Neuronal stem cell (in vitro differentiated cells): ENCODE measurements at regions not wholly inside any gene's neighbourhood (a gene's known extent, or its start where the extent isn't known, plus 50 kb on each side); places are given as distances from the start of the nearest gene placed in this dataset.

Experiments
- DNase-seq: peaks from one replicate; pipeline ENCODE4 v3.0.0-alpha.2; 2013; ENCODE audit warnings: low spot score
- H2AFZ ChIP-seq: one replicate; pipeline ENCODE4 v1.6.1; 2013; ENCODE audit warnings: mild to moderate bottlenecking, low read length, inconsistent platforms
- H2AK5ac ChIP-seq: 2 replicates; pipeline ENCODE4 v1.6.1; 2013; ENCODE audit warnings: low read depth, mild to moderate bottlenecking, inconsistent platforms, low read length, moderate library complexity, mixed read lengths
- H2BK120ac ChIP-seq: 2 replicates; pipeline ENCODE4 v1.6.1; 2013; ENCODE audit warnings: low read depth, mild to moderate bottlenecking, inconsistent platforms, low read length, moderate library complexity, mixed read lengths
- H2BK12ac ChIP-seq: one replicate; pipeline ENCODE4 v1.6.1; 2013; ENCODE audit warnings: low read length, inconsistent platforms
- H2BK15ac ChIP-seq: 2 replicates; pipeline ENCODE4 v1.6.1; 2013; ENCODE audit warnings: mild to moderate bottlenecking, low read length, inconsistent platforms, mixed read lengths
- H2BK5ac ChIP-seq: one replicate; pipeline ENCODE4 v1.6.1; 2013; ENCODE audit warnings: inconsistent platforms, mild to moderate bottlenecking, low read length, moderate library complexity
- H3K14ac ChIP-seq: one replicate; pipeline ENCODE4 v1.6.1; 2013; ENCODE audit warnings: low read length, inconsistent platforms
- H3K18ac ChIP-seq: 2 replicates; pipeline ENCODE4 v1.6.1; 2013; ENCODE audit warnings: low read length, inconsistent platforms
- H3K23ac ChIP-seq: 2 replicates; pipeline ENCODE4 v1.6.1; 2013; ENCODE audit warnings: low read depth, mild to moderate bottlenecking, mixed read lengths, low read length, inconsistent platforms; ENCODE audit not compliant: poor library complexity
- H3K27ac ChIP-seq: replicated peaks from 3 replicates; pipeline ENCODE4 v1.5.1; 2013; ENCODE audit warnings: low read length, inconsistent platforms
- H3K27me3 ChIP-seq, 3 experiments: 2 replicates each; pipeline ENCODE4 v1.6.1; 2013; ENCODE audit warnings: low read length in 3 of 3, mild to moderate bottlenecking in 2 of 3, inconsistent platforms in 1 of 3, low read depth in 1 of 3, mixed read lengths in 1 of 3, moderate library complexity in 1 of 3; ENCODE audit not compliant: control insufficient read depth in 3 of 3, insufficient read depth in 3 of 3
- H3K36me3 ChIP-seq, 2 donors: replicated peaks in 1 of 2; 2 replicates each; pipeline ENCODE4 v1.6.1; 2013; ENCODE audit warnings: low read length in 2 of 2; ENCODE audit not compliant: control insufficient read depth in 2 of 2, insufficient read depth in 2 of 2
- H3K4ac ChIP-seq: 2 replicates; pipeline ENCODE4 v1.6.1; 2013; ENCODE audit warnings: inconsistent platforms, mild to moderate bottlenecking, low read length, moderate library complexity
- H3K4me1 ChIP-seq, 2 donors: 1 replicate in 1 of 2; 2 replicates in 1 of 2; pipeline ENCODE4 v1.6.1; 2013; ENCODE audit warnings: low read length in 2 of 2, low read depth in 1 of 2; ENCODE audit not compliant: control insufficient read depth in 2 of 2, insufficient read depth in 1 of 2
- H3K4me2 ChIP-seq: one replicate; pipeline ENCODE4 v1.6.1; 2013; ENCODE audit warnings: mild to moderate bottlenecking, low read length, inconsistent platforms; ENCODE audit not compliant: insufficient read depth, poor library complexity, severe bottlenecking
- H3K4me3 ChIP-seq, 2 donors: 2 replicates each; pipeline ENCODE4 v1.5.1; 2013; ENCODE audit warnings: low read length in 2 of 2, mild to moderate bottlenecking in 2 of 2, inconsistent platforms in 1 of 2, moderate library complexity in 1 of 2
- H3K79me1 ChIP-seq: one replicate; pipeline ENCODE4 v1.6.1; 2013; ENCODE audit warnings: low read depth, mild to moderate bottlenecking, inconsistent platforms, low read length, moderate library complexity
- H3K9ac ChIP-seq: one replicate; pipeline ENCODE4 v1.6.1; 2013; ENCODE audit warnings: mild to moderate bottlenecking, low read depth, low read length, inconsistent platforms; ENCODE audit not compliant: poor library complexity
- H3K9me3 ChIP-seq, 2 donors: replicated peaks in 1 of 2; 2 replicates each; pipeline versions ENCODE3 to v1.6.1; 2013; ENCODE audit warnings: low read length in 2 of 2, mild to moderate bottlenecking in 2 of 2, inconsistent platforms in 1 of 2, low read depth in 1 of 2, mixed read lengths in 1 of 2, moderate library complexity in 1 of 2; ENCODE audit not compliant: control insufficient read depth in 2 of 2, insufficient read depth in 1 of 2
- H4K8ac ChIP-seq: one replicate; pipeline ENCODE4 v1.6.1; 2013; ENCODE audit warnings: low read depth, mild to moderate bottlenecking, inconsistent platforms, low read length, moderate library complexity
- H4K91ac ChIP-seq: one replicate; pipeline ENCODE4 v1.6.1; 2013; ENCODE audit warnings: low read length, low read depth, mild to moderate bottlenecking, inconsistent platforms; ENCODE audit not compliant: poor library complexity
- WGBS, 2 donors: extraction: QIAGEN DNeasy Blood & Tissue Kit; methylation state at CpG; one replicate each; pipeline ENCODE4 v1.1.7; 2013; ENCODE audit warnings: missing lambda C conversion rate in 2 of 2, mixed read lengths in 1 of 2; ENCODE audit not compliant: insufficient read length in 2 of 2, insufficient replicate concordance in 1 of 2; ENCODE audit errors: extremely low coverage in 2 of 2; 5-methylcytosine and 5-hydroxymethylcytosine counted together

DNA sequence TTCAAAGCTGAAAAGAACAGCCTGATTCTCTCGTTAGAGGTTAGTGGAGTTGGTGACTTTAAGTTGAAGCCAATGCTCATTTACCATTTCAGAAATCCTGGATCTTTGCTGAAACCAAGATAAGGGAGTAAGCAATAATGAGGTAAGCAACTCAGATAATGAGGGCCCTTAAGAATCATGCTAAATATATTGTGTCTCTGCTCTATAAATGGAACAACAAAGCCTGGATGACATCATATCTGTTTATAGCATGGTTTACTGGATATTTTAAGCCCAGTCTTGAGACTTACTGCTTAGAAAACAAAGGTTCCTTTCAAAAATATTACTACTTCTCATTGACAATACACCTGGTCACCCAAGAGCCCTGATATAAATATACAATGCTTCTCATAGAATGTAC lies 276.7 kb upstream of the PPARGC1A start:
- H4K8ac ChIP-seq, result no peak overlapping the region
- no peak overlapping the region for H3K4me2 ChIP-seq
- DNase-seq, result no peak
- no peaks in the 10 kb centered on the region for H3K9me3 ChIP-seq
- no peak overlapping the region for H3K14ac ChIP-seq
- H4K91ac ChIP-seq, result no peak overlapping the region
- no peak overlapping the region for H2BK5ac ChIP-seq
- H3K4me1 ChIP-seq, result no peaks in the 10 kb centered on the region
- no peak overlapping the region for H2BK120ac ChIP-seq
- no peak overlapping the region for H2BK15ac ChIP-seq
- no peak overlapping the region for H3K23ac ChIP-seq
- H3K36me3 ChIP-seq, result no peaks in the 10 kb centered on the region
- H3K4ac ChIP-seq, result no peak overlapping the region
- no peak overlapping the region for H3K18ac ChIP-seq
- H3K79me1 ChIP-seq, result no peaks in the 10 kb centered on the region
- H3K27ac ChIP-seq, result no peak overlapping the region
- H3K27me3 ChIP-seq, result no peaks in the 10 kb centered on the region
- H2BK12ac ChIP-seq, result no peak overlapping the region
- no peak overlapping the region for H3K4me3 ChIP-seq
- no peak overlapping the region for H2AK5ac ChIP-seq
- no peak overlapping the region for H3K9ac ChIP-seq
- no CpG with 5 or more reads among the region's 1 CpG for WGBS, 2 donors
- no peak overlapping the region for H2AFZ ChIP-seq

DNA sequence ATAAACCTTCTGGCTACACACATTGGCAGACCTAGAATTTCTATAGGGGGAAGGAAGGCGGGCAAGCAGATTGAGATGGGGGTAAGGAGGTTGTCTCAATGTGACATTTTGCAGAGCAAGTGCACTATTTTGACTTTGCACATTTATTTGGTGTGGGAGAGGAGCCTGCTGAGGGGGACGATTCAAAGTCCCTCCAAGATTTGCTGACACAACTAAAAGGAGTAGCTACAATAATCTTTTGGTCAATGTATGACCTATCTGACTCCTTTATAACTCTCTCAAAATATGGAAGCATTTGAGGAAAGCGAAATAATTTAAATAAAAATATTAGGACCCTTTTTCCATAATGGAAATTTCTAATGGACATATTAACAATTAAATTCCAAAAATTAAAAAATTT lies 274.9 kb upstream of the PPARGC1A start:
- H4K91ac ChIP-seq, result no peak overlapping the region
- no peak for DNase-seq
- H3K9ac ChIP-seq, result no peak overlapping the region
- H3K9me3 ChIP-seq, result no peaks in the 10 kb centered on the region
- H3K36me3 ChIP-seq, result no peaks in the 10 kb centered on the region
- no peak overlapping the region for H2BK5ac ChIP-seq
- no peak overlapping the region for H3K27ac ChIP-seq
- H4K8ac ChIP-seq, result no peak overlapping the region
- no peak overlapping the region for H2BK120ac ChIP-seq
- H3K4me2 ChIP-seq, result no peak overlapping the region
- no peaks in the 10 kb centered on the region for H3K79me1 ChIP-seq
- no peak overlapping the region for H3K18ac ChIP-seq
- no peak overlapping the region for H3K23ac ChIP-seq
- H3K4me1 ChIP-seq, result peaks cover 0 to under 1% of the 10 kb centered on the region in 2 donors
- H3K14ac ChIP-seq, result no peak overlapping the region
- WGBS, 2 donors, result no CpG with 5 or more reads among the region's 3 CpGs
- no peak overlapping the region for H2AK5ac ChIP-seq
- no peak overlapping the region for H2AFZ ChIP-seq
- H3K27me3 ChIP-seq, result no peaks in the 10 kb centered on the region
- H3K4ac ChIP-seq, result no peak overlapping the region
- H2BK12ac ChIP-seq, result no peak overlapping the region
- H3K4me3 ChIP-seq, result no peak overlapping the region
- no peak overlapping the region for H2BK15ac ChIP-seq

DNA sequence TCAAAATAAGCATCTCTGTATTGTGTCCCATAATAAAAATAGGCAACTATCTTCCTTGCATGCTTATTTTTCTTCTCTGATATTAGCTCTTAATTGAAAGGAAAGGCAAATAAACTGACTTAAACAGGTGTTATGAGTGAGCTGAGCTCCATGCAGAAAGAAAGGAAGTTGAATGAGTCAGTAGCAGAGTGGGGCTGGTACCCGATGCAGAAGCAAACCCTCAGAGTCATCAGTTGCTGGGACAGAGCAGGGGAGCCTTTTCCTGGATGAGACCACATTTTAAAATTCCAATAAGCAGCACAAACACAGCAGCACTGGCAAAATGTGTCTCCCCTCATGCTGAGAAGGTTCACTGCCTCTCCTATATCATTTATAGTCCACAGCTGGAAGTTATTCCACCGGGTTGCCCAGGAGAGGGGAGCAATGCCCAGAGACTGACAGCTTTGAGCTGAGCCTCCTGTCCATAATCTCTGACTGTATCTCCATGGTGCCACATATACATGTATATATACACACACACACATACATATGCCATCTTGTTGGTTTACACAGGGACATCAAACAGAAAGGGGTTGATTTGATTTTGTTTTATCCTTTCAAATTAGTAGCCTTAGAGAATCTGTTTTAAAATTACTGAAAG lies 274.3 kb upstream of the PPARGC1A start:
- Histone ChIP-seq H3K4me3 (no peak overlapping the region), H2BK120ac (no peak overlapping the region), H2AFZ (no peak overlapping the region), H4K91ac (no peak overlapping the region), H2BK12ac (no peak overlapping the region), H3K79me1 (no peaks in the 10 kb centered on the region), H3K14ac (no peak overlapping the region), H3K27ac (no peak overlapping the region), H2BK5ac (no peak overlapping the region), H4K8ac (no peak overlapping the region), H3K23ac (no peak overlapping the region), H3K36me3 (no peaks in the 10 kb centered on the region), H3K4me2 (no peak overlapping the region), H2BK15ac (no peak overlapping the region), H3K4ac (no peak overlapping the region), H2AK5ac (no peak overlapping the region), H3K27me3 (no peaks in the 10 kb centered on the region), H3K18ac (no peak overlapping the region), H3K9me3 (no peaks in the 10 kb centered on the region), H3K4me1 (peaks cover 0 to 1% of the 10 kb centered on the region in 2 donors), H3K9ac (no peak overlapping the region)
- no peak for DNase-seq
- WGBS, 2 donors, result no CpG with 5 or more reads among the region's 2 CpGs

DNA sequence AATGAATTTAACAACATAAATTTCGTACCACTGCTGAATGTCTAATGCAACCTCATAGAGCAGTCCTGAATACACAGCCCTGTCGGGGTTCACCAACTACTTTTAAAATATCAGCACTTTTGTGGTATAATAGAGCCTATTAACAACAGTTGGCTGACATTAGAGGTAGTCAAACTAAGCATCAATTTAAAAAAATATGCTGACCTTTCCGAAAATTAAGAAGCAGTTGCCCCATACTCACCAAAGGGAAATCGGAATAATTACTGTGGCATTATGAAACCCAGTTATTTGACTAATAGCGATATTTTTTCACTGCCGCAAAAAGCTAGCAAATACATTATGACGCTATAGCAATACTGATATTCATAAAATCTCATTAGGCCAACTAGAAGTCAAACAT lies 273.5 kb upstream of the PPARGC1A start:
- Histone ChIP-seq H3K27ac (no peak overlapping the region), H3K4ac (no peak overlapping the region), H3K23ac (no peak overlapping the region), H3K9ac (no peak overlapping the region), H3K27me3 (no peaks in the 10 kb centered on the region), H2BK15ac (no peak overlapping the region), H3K4me2 (no peak overlapping the region), H3K4me1 (peaks cover 0 to 1% of the 10 kb centered on the region in 2 donors), H2AFZ (no peak overlapping the region), H2AK5ac (no peak overlapping the region), H4K91ac (no peak overlapping the region), H2BK5ac (no peak overlapping the region), H3K18ac (no peak overlapping the region), H3K79me1 (no peaks in the 10 kb centered on the region), H2BK12ac (no peak overlapping the region), H2BK120ac (no peak overlapping the region), H3K9me3 (no peaks in the 10 kb centered on the region), H3K4me3 (no peak overlapping the region), H3K14ac (no peak overlapping the region), H4K8ac (no peak overlapping the region), H3K36me3 (no peaks in the 10 kb centered on the region)
- no peak for DNase-seq
- WGBS, 2 donors, result no CpG with 5 or more reads among the region's 7 CpGs
